ENCODE measurements at regions not wholly inside any gene's neighbourhood (a gene's known extent, or its start where the extent isn't known, plus 50 kb on each side); places are given as distances from the start of the nearest gene placed in this dataset.

DNA sequence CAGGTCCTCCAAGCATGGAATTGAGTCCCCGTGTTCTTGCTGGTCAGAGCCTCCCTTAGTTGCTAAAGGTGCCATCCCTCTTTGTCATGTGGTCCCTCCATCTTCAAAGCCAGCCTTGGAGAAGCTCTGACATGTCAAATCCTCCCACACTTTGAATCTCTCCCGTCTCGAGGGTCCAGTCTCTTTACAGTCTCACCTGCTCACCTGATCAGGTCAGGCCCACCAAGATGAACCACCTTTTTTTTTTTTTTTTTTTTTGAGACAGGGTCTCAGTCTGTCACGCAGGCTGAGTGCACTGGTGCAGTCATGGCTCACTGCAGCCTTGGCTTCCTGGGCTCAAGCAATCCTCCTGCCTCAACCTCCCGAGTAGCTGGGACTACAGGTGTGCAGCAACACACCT, 100.3 kb upstream of the PRR5 start:
- Mint-ChIP-seq H3K27me3 (peaks cover 25 to 71% of the 10 kb centered on the region in 2 donors), H3K27ac (no peak overlapping the region), H3K9me3 (no peaks in the 10 kb centered on the region), H3K4me3 (no peak overlapping the region), H3K4me1 (ENCODE audit: low read depth in 2 of 2) (no peaks in the 10 kb centered on the region), H3K36me3 (ENCODE audit: insufficient read depth) (peaks cover 4% of the 10 kb centered on the region)
- DNase-seq (no peak), ATAC-seq (replicated peaks) (no peak)

DNA sequence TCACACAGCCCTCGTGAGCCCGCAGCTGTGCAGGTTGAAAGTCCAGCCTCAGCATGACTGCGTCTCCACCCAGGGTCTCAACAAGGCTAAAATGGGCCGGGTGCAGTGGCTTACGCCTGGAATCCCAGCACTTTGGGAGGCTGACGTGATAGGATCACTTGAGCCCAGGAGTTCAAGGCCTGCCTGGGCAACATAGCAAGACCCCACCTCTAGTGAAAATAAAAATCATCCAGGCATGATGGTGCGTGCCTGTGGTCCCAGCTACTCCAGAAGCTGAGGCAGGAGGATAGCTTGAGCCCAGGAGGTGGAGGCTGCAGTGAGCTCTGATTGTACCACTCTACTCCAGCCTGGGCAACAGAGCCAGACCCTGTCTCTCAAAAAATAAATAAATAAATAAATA, 100.8 kb upstream of the PRR5 start:
- Mint-ChIP-seq H3K9me3 (no peaks in the 10 kb centered on the region), H3K36me3 (ENCODE audit: insufficient read depth) (peaks cover 4% of the 10 kb centered on the region), H3K4me3 (no peak overlapping the region), H3K27me3 (peaks cover 20 to 71% of the 10 kb centered on the region in 2 donors), H3K27ac (no peak overlapping the region), H3K4me1 (ENCODE audit: low read depth in 2 of 2) (no peaks in the 10 kb centered on the region)
- DNase-seq, result no peak
- no peak for ATAC-seq (replicated peaks)

DNA sequence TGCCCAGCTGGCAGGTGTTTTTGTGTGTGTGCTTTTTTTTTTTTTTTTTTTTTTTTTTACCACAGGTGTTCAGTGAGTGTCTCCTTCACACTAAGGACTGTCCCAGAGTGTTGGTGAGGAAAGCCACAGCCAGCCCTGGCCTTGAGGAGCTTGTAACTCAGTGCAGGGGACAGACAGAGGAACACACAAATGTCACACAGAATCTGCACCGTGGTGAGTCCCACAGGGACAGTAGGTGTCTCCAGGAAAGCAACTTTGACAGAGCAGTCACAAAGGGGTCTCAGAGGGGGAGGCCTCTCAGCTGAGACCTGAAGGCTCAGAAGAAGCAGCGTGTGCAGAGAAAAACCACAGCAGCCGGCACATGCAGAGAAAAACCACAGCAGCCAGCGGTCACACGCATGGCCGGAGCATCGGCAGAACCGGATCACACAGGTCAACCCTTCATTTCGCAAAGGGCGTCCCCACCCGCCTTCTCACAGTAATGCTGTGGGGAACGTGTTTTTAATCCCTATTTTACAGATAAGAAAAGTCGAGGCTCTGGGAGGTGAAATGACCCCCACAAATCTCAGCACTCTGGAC, 101.7 kb upstream of the PRR5 start:
- peaks cover 4% of the 10 kb centered on the region for H3K36me3 Mint-ChIP-seq (ENCODE audit: insufficient read depth)
- H3K27ac Mint-ChIP-seq, result no peak overlapping the region
- H3K9me3 Mint-ChIP-seq, result no peaks in the 10 kb centered on the region
- no peak overlapping the region for H3K4me3 Mint-ChIP-seq
- H3K27me3 Mint-ChIP-seq, result peaks cover 17 to 71% of the 10 kb centered on the region in 2 donors
- no peak for DNase-seq
- ATAC-seq (replicated peaks), result no peak
- peaks cover 0 to 6% of the 10 kb centered on the region in 2 donors for H3K4me1 Mint-ChIP-seq (ENCODE audit: low read depth in 2 of 2)

DNA sequence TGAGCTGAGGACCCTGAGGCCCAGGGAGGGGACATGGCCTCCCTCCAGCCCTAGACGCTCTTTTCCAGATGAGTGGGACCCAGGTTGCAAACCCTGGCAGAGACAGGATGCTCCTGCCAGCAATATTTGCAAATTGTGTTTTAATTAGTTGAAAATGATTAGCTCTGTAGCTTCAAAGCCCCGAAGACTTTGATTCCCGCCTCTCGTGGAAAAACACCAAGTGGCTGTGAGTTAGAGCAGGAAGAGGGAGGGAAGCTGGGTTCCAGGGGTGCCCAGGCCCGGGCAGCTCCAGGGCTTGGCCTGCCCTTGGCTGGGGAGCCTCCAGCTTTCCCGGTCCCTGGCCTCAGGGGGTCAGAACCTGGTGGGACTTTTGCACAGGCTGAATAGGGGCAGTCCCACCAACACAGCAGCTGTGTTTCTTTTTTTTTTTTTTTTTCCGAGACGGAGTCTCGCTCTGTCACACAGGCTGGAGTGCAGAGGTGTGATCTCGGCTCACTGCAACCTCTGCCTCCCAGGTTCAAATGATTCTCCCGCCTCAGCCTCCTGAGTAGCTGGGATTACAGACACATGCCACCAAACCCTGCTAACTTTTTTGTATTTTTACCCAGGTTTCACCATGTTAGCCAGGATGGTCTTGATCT, 101.6 kb upstream of the RTL6 start:
- Mint-ChIP-seq H3K27me3 (peaks cover 17 to 71% of the 10 kb centered on the region in 2 donors), H3K4me1 (ENCODE audit: low read depth in 2 of 2) (peaks cover 0 to 10% of the 10 kb centered on the region in 2 donors), H3K9me3 (no peaks in the 10 kb centered on the region), H3K4me3 (no peak overlapping the region), H3K27ac (no peak overlapping the region), H3K36me3 (ENCODE audit: insufficient read depth) (peaks cover 4% of the 10 kb centered on the region)
- DNase-seq (no peak), ATAC-seq (replicated peaks) (no peak)

DNA sequence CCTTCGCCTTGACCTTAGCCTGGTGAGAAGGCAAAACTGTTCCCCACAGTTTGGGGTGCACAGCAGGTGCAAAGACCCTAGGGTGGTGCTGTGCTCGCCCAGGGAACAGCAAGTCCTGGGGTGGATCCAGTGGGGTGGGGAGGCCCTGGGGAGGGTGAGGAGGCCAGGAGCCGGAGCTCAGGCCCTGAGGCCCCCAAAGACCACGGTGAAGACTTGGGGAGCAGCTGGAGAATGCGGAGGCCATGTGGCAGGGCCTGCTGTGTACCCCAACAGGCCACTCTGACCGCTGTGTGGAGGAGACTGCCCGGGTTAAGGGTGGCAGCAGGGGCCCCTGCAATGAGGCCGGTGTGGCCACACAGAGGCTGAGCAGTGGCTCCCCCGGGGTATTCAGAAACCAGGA, 101.1 kb upstream of the RTL6 start:
- ATAC-seq (replicated peaks), result no peak
- peaks cover 4% of the 10 kb centered on the region for H3K36me3 Mint-ChIP-seq (ENCODE audit: insufficient read depth)
- peaks cover 0 to 12% of the 10 kb centered on the region in 2 donors for H3K4me1 Mint-ChIP-seq (ENCODE audit: low read depth in 2 of 2)
- no peak overlapping the region for H3K4me3 Mint-ChIP-seq
- H3K27me3 Mint-ChIP-seq, result peaks cover 18 to 71% of the 10 kb centered on the region in 2 donors
- H3K27ac Mint-ChIP-seq, result peak overlapping the region in 1 of 2 donors; percentile 15
- no peaks in the 10 kb centered on the region for H3K9me3 Mint-ChIP-seq
- DNase-seq, result no peak

DNA sequence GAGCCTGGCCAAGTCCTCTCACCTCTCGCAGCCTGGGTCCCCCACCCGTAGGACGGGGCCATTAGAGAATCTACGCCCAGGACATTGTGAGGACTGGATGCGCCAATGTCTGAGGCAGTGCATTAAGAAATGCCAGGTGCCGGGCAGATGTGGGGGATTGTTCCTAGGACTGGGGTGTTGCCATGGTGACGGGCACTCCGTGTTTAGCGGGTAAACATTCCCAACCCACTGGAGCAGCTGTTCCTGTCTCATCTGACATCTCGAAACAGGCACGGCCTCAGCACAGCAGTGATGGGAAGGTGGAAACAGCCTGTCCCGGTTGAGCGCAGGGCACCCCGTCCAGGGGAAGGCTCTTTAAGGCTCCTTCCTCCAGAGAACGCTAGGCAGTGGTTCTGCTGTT, 99.6 kb upstream of the RTL6 start:
- Mint-ChIP-seq H3K9me3 (no peaks in the 10 kb centered on the region), H3K4me1 (ENCODE audit: low read depth in 2 of 2) (peaks cover 0 to 12% of the 10 kb centered on the region in 2 donors), H3K36me3 (ENCODE audit: insufficient read depth) (peaks cover 4% of the 10 kb centered on the region), H3K27me3 (peaks cover 26 to 85% of the 10 kb centered on the region in 2 donors), H3K4me3 (no peak overlapping the region), H3K27ac (no peak overlapping the region)
- ATAC-seq (replicated peaks), result no peak
- no peak for DNase-seq

DNA sequence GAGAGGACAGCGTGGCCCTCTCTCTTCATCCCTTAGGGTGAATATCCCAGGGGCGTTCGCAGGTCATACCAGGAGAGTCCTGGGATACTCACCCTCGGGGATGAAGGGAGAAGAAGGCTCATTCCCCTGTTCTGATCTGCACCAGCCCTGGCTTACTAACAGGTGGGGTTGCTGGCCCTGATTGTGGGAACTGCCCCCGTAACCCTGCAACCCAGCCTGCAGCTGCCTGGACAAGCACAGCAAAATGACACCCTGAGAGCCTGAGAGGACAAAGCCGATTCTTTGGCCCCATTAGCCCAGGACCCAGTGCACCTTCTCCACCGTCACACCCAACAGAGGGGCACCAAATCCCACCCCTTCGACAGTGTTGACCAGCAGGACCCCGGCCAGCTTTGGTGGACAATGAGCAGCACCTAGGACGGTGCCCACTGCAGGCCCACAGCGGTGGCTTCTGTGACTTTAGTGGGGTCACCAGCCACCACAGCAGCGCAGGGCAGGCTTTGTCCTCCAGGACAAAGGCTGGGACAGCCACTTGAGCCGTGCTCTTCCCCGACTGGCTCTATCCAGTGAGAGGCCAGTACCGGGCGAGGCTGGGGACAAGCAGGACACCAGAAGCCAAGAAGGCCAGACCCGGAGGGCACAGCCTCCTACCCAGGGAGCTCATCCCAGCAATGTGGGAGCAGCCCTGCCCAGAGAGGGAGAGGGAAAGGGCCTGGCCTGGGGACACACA, 98.5 kb upstream of the RTL6 start:
- H3K27ac Mint-ChIP-seq, result no peak overlapping the region
- ATAC-seq (replicated peaks), result no peak

DNA sequence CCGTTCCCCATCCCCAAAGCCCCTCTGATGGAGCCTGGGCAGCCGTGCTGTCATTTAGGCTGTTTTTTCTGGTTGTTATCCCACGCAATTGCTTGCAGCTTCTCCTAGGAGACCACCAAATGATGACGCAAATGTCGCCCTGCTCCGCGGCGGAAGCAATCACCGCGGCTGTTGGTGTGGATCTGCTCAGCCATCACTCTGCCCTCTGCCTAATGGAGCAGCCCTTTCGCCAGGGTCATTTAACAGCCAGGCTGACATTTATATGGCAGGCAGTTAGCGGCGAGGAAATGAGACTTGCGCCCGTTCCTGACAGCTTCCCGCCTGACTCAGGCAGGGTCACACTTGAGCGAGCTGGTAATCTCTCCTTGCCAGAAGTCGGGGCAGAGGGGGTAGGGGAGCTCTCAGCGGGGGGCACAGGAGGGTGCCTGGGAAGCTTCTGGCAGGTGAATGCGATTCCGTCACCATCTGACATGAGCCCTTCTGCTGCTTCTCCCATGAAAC, 97.9 kb upstream of the RTL6 start:
- no peak for DNase-seq
- Mint-ChIP-seq H3K27ac (peak overlapping the region in 1 of 2 donors; percentile 31), H3K9me3 (no peaks in the 10 kb centered on the region), H3K4me3 (no peak overlapping the region), H3K4me1 (ENCODE audit: low read depth in 2 of 2) (peaks cover 0 to 12% of the 10 kb centered on the region in 2 donors), H3K36me3 (ENCODE audit: insufficient read depth) (peaks cover 4% of the 10 kb centered on the region), H3K27me3 (peaks cover 26 to 86% of the 10 kb centered on the region in 2 donors)
- ATAC-seq (replicated peaks), result peak; percentile 36

More for the DNA sequence above, 98.5 kb upstream of the RTL6 start:
- Mint-ChIP-seq H3K27me3 (peaks cover 26 to 91% of the 10 kb centered on the region in 2 donors), H3K36me3 (ENCODE audit: insufficient read depth) (peaks cover 4% of the 10 kb centered on the region), H3K9me3 (no peaks in the 10 kb centered on the region), H3K4me1 (ENCODE audit: low read depth in 2 of 2) (peaks cover 0 to 12% of the 10 kb centered on the region in 2 donors), H3K4me3 (no peak overlapping the region)
- DNase-seq, result no peak

DNA sequence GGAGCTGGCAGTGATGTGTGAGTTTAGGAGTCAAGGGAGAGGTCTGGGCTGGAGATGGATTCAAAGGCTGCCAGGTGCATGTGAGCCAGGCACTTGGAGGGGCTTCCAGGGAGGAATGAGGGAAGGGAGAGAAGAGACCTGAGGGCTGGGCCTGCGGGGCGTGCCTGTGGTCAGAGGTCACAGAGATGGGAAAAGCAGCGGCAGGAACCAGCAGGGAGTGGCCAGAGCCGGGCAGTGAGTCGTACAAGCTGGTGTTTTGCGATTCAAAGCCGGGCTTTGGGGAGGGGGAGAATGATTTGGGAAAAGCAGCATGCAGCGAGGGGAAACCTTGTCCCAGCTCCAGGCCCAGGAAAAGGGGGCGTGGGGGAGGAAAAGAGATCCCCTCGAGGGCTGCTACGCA, 96.9 kb upstream of the RTL6 start:
- Mint-ChIP-seq H3K4me1 (ENCODE audit: low read depth in 2 of 2) (peaks cover 0 to 12% of the 10 kb centered on the region in 2 donors), H3K36me3 (ENCODE audit: insufficient read depth) (peaks cover 4% of the 10 kb centered on the region), H3K27me3 (peaks cover 26 to 85% of the 10 kb centered on the region in 2 donors), H3K9me3 (no peaks in the 10 kb centered on the region), H3K27ac (peak overlapping the region in 1 of 2 donors; percentile 7), H3K4me3 (no peak overlapping the region)
- ATAC-seq (replicated peaks), result no peak
- DNase-seq, result no peak

DNA sequence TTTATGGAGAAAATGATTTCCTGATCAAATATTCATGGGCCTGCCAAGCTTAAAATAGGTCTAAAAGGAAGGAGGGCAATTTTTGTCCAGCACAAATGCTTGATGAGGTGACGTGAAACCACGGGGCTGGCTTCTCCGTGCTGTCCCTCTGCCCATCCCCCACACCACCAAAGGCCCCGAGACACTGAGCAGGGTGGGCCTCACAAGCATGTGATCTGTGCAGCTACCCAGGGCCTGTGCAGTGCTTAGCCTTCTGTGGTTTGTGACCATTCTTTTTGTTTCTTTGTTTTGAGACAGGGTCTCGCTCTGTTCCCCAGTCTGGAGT, 94.8 kb upstream of the RTL6 start:
- no peak for ATAC-seq (replicated peaks)
- Mint-ChIP-seq H3K27me3 (peaks cover 31 to 74% of the 10 kb centered on the region in 2 donors), H3K4me1 (ENCODE audit: low read depth in 2 of 2) (peaks cover 0 to 12% of the 10 kb centered on the region in 2 donors), H3K4me3 (no peak overlapping the region), H3K9me3 (no peaks in the 10 kb centered on the region), H3K36me3 (ENCODE audit: insufficient read depth) (no peaks in the 10 kb centered on the region), H3K27ac (no peak overlapping the region)
- DNase-seq, result no peak

DNA sequence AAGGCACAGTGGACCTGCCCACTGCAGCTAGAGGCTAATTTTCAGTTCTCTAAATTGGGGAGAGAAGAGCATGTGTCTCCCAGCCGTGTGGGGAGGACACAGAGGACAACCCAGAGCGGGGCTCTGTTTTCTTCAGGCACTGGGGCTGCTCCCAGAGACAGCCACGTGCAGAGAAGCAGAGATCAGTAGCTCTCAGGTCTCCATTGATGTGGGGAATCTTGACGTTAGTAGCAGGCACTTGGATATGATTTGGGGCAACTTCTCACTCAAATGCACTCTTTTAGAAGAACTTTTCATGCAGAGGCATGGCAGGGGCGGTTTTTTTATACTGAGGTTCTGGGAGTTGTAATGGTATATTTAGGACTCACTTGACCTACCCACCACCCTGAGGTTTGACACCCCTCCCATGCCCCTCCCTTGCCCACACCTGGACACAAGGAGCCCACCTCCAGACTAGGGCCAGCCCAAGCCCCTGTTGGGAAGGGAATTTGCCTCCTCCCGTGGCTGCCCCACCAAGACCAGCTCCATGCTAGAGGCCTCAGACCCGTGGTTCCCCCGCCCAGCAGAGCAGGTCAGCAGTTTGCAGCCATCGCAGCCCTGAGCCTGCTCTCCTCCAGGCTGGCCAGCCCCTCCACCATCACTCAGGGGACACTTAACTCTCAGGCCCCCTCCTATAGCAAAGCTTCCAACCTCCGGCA, 94.2 kb upstream of the RTL6 start:
- Mint-ChIP-seq H3K4me1 (ENCODE audit: low read depth in 2 of 2) (peaks cover 0 to 12% of the 10 kb centered on the region in 2 donors), H3K27ac (peak overlapping the region in 1 of 2 donors; percentile 41), H3K9me3 (no peaks in the 10 kb centered on the region), H3K36me3 (ENCODE audit: insufficient read depth) (no peaks in the 10 kb centered on the region), H3K27me3 (peaks cover 35 to 74% of the 10 kb centered on the region in 2 donors), H3K4me3 (no peak overlapping the region)
- DNase-seq (no peak), ATAC-seq (replicated peaks) (no peak)

DNA sequence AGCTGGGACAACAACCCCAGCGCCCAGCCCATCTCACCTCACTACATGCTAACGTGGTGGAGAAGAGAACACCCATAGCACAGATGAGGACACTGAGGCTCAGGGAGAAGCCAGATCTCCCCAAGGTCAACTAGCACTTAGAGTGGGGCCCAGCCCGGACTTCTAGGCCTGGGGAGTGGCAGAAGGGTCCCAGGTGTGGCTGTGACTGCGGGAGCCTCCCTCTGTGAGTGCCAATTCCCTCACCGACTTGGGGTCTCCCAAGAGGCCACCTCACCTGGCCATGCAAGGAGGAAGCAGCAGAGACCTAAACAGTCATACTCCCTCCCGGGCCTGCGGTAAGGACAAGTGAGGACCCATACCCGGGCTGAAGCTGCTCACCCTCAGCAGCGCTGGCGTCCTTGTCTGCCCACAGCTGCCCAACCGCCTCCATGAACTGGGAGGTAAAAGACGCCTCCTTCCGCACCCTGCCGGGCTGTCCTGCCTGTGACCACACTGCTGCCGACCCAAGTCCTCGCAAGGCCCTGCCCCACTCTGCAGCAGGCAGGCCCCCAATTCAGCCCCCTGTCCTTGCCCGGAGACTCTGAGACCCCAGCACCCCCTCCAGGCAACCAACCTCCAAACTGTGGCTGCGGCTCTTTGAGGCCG, 93.2 kb upstream of the RTL6 start:
- no peak for DNase-seq
- no peak overlapping the region for H3K27ac Mint-ChIP-seq
- no peak for ATAC-seq (replicated peaks)
- no peaks in the 10 kb centered on the region for H3K9me3 Mint-ChIP-seq
- H3K4me3 Mint-ChIP-seq, result no peak overlapping the region
- peaks cover 6 to 21% of the 10 kb centered on the region in 2 donors for H3K4me1 Mint-ChIP-seq (ENCODE audit: low read depth in 2 of 2)
- H3K27me3 Mint-ChIP-seq, result peaks cover 43 to 74% of the 10 kb centered on the region in 2 donors
- no peaks in the 10 kb centered on the region for H3K36me3 Mint-ChIP-seq (ENCODE audit: insufficient read depth)

DNA sequence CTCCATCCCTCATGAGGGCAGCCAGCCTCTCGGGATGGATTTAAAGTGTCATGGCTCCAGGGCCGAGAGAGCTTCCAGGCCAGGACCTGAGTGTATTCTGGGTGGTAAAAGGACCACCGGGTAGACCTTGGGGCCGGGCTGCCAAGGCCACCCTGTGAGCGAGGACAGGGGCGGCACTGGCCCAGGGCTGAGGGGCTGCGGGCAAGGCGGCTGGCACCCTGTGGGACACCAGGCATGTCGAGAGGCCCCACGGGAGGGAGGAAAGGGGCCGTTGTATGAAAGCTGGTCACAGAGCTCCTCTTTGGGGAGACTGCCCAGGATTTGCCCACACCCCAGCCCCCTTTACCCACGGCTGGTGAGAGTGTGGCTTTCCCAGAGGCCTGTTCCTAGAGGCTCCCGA, 92.3 kb upstream of the RTL6 start:
- ATAC-seq (replicated peaks), result no peak
- no peaks in the 10 kb centered on the region for H3K36me3 Mint-ChIP-seq (ENCODE audit: insufficient read depth)
- H3K9me3 Mint-ChIP-seq, result no peaks in the 10 kb centered on the region
- peaks cover 47 to 74% of the 10 kb centered on the region in 2 donors for H3K27me3 Mint-ChIP-seq
- DNase-seq, result no peak
- no peak overlapping the region for H3K4me3 Mint-ChIP-seq
- peaks cover 6 to 18% of the 10 kb centered on the region in 2 donors for H3K4me1 Mint-ChIP-seq (ENCODE audit: low read depth in 2 of 2)
- H3K27ac Mint-ChIP-seq, result no peak overlapping the region

Data from effector memory CD8-positive, alpha-beta T cell (primary cell).